Memory B cell (primary cell): ENCODE measurements at regions not wholly inside any gene's neighbourhood (a gene's known extent, or its start where the extent isn't known, plus 50 kb on each side); places are given as distances from the start of the nearest gene placed in this dataset.

Experiments used
- ATAC-seq: fragments of 150-1000 bp; cut with Tn5 transposase; 2 replicates; pipeline ENCODE4 v1.10.0; 2021; ENCODE audit warnings: low read depth, mild to moderate bottlenecking, moderate library complexity
- DNase-seq, 2 donors: peaks; one replicate each; pipeline ENCODE4 v3.0.0; 2022; ENCODE audit warnings: low spot score in 2 of 2
- H3K27ac Mint-ChIP-seq: one replicate; pipeline ENCODE4 v1.8.0; 2022; ENCODE audit warnings: mild to moderate bottlenecking, moderate library complexity, mixed read lengths
- H3K27me3 Mint-ChIP-seq: one replicate; pipeline ENCODE4 v1.8.0; 2022; ENCODE audit warnings: mixed read lengths
- H3K36me3 Mint-ChIP-seq: one replicate; pipeline ENCODE4 v1.8.0; 2022; ENCODE audit warnings: mild to moderate bottlenecking, mixed read lengths
- H3K4me1 Mint-ChIP-seq: one replicate; pipeline ENCODE4 v1.8.0; 2022; ENCODE audit warnings: mixed read lengths
- H3K4me3 Mint-ChIP-seq: one replicate; pipeline ENCODE4 v1.8.0; 2022; ENCODE audit warnings: mild to moderate bottlenecking, moderate library complexity, mixed read lengths
- H3K9me3 Mint-ChIP-seq: one replicate; pipeline ENCODE4 v1.8.0; 2022; ENCODE audit warnings: mixed read lengths

GRCh38 chr5:91219091-91219802 is 163.9 kb downstream of the ARRDC3 start:
- no peaks in the 10 kb centered on the region for H3K4me1 Mint-ChIP-seq
- no peak overlapping the region for H3K4me3 Mint-ChIP-seq
- no peaks in the 10 kb centered on the region for H3K36me3 Mint-ChIP-seq
- H3K27ac Mint-ChIP-seq, result no peak overlapping the region
- DNase-seq (no peak), ATAC-seq (no peak)
- no peaks in the 10 kb centered on the region for H3K9me3 Mint-ChIP-seq
- H3K27me3 Mint-ChIP-seq, result peaks cover 3% of the 10 kb centered on the region

- no peak overlapping the region for H3K4me3 Mint-ChIP-seq
- no peak overlapping the region for H3K27ac Mint-ChIP-seq
- no peaks in the 10 kb centered on the region for H3K9me3 Mint-ChIP-seq
- ATAC-seq (no peak), DNase-seq (no peak)
- no peaks in the 10 kb centered on the region for H3K4me1 Mint-ChIP-seq
- peaks cover 6% of the 10 kb centered on the region for H3K27me3 Mint-ChIP-seq
- H3K36me3 Mint-ChIP-seq, result no peaks in the 10 kb centered on the region
These were observed 165.3 kb downstream of the ARRDC3 start for GRCh38 chr5:91217859-91218258.

GRCh38 chr5:91214571-91214970 is 168.5 kb downstream of the ARRDC3 start:
- Mint-ChIP-seq H3K9me3 (no peaks in the 10 kb centered on the region), H3K27ac (no peak overlapping the region), H3K4me3 (no peak overlapping the region), H3K36me3 (no peaks in the 10 kb centered on the region), H3K4me1 (no peaks in the 10 kb centered on the region), H3K27me3 (peaks cover 6% of the 10 kb centered on the region)
- ATAC-seq (no peak), DNase-seq (no peak)
